Stimulated activated CD8-positive, alpha-beta memory T cell treated with anti-CD3 and anti-CD28 coated beads, Interleukin-2, amount 100 ng/mL, for 1 hour (primary cell): ENCODE measurements at regions not wholly inside any gene's neighbourhood (a gene's known extent, or its start where the extent isn't known, plus 50 kb on each side); places are given as distances from the start of the nearest gene placed in this dataset.
"Not testable (repeated sequence)": the region's sequence is repeated elsewhere in the genome, so short reads cannot be mapped to it uniquely, and the experiment has no call there.

Experiments
- DNase-seq, 2 donors: peaks; one replicate each; pipeline ENCODE4 v3.0.0-alpha.2; 2020; ENCODE audit warnings: low read depth in 2 of 2

DNA sequence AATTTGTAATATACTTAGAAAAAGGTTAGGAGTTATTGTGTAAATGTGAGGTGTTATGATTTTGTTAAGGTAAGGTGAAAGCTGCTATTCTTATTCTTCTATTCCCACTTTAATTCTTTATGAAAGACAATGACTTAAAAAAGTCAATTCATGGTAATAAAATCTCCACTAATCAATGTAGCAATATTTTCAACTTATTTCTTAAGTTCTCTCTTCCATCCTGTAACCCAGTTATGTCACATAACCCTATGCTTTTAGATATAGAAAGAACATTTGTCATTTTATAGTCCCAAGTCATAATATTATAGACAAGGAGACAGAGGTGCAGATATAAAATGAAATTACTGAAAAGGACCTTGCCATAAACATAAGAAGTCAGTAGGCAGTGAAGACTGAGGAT, 157.9 kb upstream of the SLC7A11 start:
- no peak for DNase-seq

GRCh38 chr4:138399081-138399480, 156.9 kb upstream of the SLC7A11 start:
- DNase-seq, result no peak

DNA sequence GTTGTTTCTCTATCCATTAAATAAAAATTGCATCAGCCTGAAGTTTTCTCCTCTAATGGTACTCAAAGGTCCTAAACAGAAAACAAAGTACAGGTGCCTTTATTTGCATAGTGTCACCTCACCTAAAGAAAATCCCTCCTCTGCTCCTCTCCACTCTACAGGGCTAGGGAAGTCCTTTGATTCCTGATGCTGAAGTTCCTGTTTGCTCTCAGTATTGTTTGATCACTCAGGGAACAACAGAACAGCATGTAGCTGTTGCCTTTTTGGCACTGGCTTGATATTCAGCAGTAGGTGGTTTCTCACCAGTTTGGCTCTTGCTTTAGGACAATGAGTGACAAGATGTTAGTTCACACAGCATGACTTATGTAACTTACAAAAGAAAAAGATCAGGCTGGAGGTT, 156.2 kb upstream of the SLC7A11 start:
- DNase-seq, result no peak

- DNase-seq, result no peak
These were observed 151.9 kb upstream of the SLC7A11 start for GRCh38 chr4:138393886-138394610.

GRCh38 chr4:138392751-138393308, 150.7 kb upstream of the SLC7A11 start:
- DNase-seq, result no peak

DNA sequence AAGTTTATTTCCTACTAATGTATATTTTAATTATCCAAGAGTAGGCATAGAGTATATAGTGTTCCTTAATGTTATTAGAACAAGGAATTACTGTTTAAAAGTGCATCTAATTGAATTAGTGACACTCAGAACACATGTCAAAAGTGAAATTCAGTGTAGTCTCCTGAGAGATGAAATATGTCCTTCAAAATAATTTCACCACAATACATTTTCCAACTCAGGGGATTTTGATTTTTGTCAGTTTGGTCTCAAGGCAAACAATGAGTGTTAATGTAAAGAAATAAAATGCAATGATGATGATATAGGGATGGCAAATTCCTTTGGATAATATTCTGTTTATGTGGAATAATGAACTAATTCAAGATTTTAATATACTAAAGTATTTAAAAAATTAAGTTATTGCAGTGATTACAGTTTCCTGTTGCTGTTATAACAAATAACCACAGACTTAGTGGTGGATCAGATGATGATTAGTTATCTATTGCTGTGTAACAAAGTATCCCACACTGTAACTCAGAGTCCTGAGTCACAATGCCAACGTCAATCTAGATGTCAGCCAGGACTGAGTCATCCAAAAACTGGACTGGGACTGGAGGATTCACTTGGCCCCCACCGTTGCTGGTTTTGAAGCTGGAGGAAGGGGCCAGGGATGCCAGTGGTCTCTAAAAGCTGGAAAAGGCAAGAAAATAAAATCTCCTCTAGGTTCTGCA, 148.0 kb upstream of the SLC7A11 start:
- no peak for DNase-seq

GRCh38 chr4:138374947-138375346, 132.8 kb upstream of the SLC7A11 start:
- DNase-seq, result no peak

- DNase-seq, result no peak
These were observed 125.8 kb upstream of the SLC7A11 start for GRCh38 chr4:138367942-138368341.

- not testable (repeated sequence) for DNase-seq
These were observed 110.3 kb upstream of the SLC7A11 start for GRCh38 chr4:138352446-138352845.

- DNase-seq, result no peak
These were observed 105.9 kb upstream of the SLC7A11 start for GRCh38 chr4:138348055-138348454.

DNA sequence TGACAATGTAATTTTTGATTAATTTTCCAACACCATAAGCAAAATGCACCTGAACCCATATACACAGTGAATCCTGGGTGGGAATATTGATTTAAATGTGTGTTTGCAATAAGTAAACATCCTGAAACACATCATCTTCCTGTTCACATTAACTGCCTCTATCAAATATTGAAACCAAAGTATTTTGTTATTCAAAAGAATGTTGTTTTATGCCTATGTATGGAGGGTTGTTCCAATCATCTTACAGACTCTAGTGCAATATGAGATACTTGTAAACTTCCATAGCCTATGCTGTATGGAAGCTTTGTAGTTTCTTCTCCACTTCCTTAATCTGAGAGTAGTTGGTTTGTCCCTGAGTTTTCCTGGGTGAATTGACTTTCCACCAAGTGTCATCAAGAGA, 105.4 kb upstream of the SLC7A11 start:
- no peak for DNase-seq

GRCh38 chr4:138344851-138345250, 102.7 kb upstream of the SLC7A11 start:
- no peak for DNase-seq

- DNase-seq, result no peak
These were observed 101.9 kb upstream of the SLC7A11 start for GRCh38 chr4:138344054-138344453.

GRCh38 chr4:138341739-138342415, 99.7 kb upstream of the SLC7A11 start:
- DNase-seq, result no peak

DNA sequence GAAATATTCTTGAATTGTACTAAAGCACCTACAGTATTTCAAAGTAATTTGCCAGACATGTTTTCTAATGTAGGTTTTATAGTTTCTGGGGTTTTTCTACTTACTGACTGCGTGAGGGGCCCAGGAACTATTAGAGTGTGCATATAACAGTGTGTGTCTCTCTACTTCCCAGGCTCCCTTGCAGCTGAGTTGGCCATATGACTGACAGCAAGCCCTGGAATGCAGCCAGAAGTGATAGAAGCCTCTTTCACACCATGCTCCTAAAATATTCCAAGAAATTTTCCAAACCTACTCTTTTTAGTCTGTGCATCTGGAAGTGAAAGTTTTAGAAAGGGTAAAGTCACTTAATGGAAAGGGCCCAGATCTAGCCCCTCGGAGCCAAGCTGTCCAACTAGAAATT, 96.7 kb upstream of the SLC7A11 start:
- no peak for DNase-seq

GRCh38 chr4:138338222-138338621, 96.1 kb upstream of the SLC7A11 start:
- not testable (repeated sequence) for DNase-seq

- no peak for DNase-seq
These were observed 92.3 kb upstream of the SLC7A11 start for GRCh38 chr4:138334346-138335016.

GRCh38 chr4:138332415-138332814, 90.3 kb upstream of the SLC7A11 start:
- not testable (repeated sequence) for DNase-seq

GRCh38 chr4:138330531-138330930, 88.4 kb upstream of the SLC7A11 start:
- no peak for DNase-seq

DNA sequence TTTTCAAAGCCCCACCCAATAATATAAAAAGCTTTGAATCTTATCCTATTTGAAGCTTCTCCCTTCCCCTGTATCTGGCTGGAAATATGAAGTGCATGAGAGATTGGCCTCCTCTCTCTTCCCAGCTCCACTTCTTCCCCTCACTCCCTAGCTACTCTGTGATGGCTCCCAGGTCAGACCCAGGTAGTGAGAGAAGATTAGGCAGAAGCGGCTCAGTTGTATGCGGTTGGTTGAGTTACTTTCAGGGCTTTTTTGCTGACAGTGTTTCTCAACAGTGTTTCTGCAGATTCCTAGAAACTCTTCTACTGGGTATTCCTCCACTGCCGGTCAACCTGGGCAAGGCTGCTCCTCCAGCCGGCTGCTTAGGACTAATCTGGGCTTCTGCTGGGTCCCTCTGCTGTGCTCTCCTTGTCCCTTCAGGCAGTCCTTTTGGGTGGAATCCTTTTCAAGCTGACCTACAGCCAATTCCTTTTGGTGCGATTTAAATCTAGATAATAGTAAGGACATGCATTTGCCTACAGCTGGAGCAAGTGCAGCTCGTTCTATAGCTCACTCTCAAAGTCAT, 87.4 kb upstream of the SLC7A11 start:
- no peak for DNase-seq

DNA sequence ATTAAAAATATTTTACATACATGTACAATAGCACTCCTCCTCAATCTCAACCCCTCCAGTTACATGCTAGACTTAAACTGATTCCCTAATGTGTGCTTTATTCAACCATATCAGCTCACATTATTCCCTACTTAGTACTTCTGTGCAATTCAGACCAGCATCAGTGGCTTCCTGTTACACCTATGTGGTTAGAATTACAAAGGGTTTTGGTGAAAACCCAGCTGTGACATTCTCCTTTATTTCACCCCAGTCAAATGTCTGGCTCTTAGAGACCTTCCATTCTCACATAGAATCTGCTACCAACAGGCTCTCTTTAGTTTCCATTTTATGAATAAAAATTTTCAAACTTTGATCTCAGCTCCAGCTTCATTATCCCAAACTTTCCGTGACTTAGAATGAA, 85.2 kb upstream of the SLC7A11 start:
- no peak for DNase-seq

DNA sequence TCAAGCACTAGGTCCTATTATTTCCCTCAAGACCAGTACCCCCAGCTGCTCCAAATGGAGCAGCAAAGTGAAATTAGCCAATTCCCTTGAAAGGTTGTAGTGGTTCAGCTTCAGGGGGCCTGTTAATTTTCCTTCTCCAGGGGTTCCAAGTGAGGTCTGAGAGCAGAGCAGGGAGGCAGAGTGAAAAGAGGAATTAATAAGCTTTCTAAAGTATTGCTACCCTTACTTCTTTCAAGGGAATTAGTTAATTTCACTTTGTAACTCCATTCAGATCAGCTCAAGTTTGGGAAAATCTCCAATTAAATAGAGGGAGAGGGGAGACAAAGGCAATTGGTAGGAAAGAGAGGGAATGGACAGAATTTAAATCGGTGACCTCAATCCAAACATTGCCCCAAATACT, 78.7 kb upstream of the SLC7A11 start:
- DNase-seq, result no peak
